GM12864 (cell line): ENCODE measurements at regions not wholly inside any gene's neighbourhood (a gene's known extent, or its start where the extent isn't known, plus 50 kb on each side); places are given as distances from the start of the nearest gene placed in this dataset.
"Not testable (repeated sequence)": the region's sequence is repeated elsewhere in the genome, so short reads cannot be mapped to it uniquely, and the experiment has no call there.

Experiments used
- DNase-seq: peaks from one replicate; pipeline ENCODE4 v3.0.0-alpha.2; 2011; ENCODE audit warnings: low read depth
- H3K4me3 ChIP-seq: 2 replicates; pipeline ENCODE4 v1.5.1; 2011; ENCODE audit warnings: mild to moderate bottlenecking, low read depth, low read length, control low read depth
- CTCF ChIP-seq: IDR thresholded peaks from 2 replicates; pipeline ENCODE4 v1.5.1; 2011; ENCODE audit warnings: low read depth, mild to moderate bottlenecking, moderate library complexity, low read length, control low read depth, inconsistent platforms; ENCODE audit errors: missing control alignments

DNA sequence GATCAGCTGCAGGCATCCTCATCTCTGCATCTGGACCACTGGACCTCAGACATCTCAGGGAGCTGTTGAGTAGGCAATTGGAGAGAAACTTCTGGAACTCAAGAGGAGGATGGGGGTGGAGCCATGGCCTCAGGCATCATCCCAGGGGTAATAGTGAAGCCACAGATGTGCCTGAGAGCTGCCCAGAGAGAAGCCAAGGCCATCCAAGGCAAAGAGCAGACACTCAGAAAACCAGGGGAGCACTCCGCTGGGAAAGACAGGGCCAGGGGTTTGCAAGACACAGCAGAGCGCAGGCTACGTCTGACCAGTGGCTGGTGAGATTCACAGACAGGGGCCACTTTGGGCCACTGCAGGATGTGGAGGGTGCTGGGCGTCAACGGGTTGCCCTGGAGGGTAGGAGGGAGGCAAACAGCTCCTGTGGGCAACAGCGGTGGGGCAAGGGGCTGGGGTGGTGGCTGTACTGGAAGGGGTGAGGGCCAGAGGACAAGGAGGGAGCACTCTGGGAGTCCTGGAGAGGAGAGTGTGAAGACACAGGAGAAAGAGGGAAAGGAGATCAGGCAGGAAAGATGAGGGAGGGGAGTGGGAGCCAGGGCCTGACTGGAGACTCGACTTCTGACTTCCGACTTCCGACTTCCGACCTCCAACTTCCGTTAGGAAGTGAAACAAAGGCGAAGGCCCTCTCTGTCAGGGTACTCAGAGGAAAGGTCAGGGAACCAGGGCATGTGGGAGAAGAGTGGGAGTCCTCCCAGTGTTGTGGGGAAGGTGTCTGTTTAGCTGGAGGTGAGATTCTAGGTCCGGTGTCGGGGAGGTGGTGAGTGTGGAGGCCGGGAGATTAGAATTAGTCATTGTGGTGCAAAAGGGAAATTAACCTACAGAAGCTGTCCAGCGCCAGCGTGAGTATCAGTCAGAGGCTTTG lies 69.7 kb upstream of the ANTXRL start:
- no peak for TF ChIP-seq CTCF
- DNase-seq, result no peak
- H3K4me3 ChIP-seq, result no peak overlapping the region

GRCh38 chr10:46217752-46218453 lies 68.9 kb upstream of the ANTXRL start:
- no peak overlapping the region for H3K4me3 ChIP-seq
- no peak for DNase-seq
- TF ChIP-seq CTCF, result no peak

GRCh38 chr10:46218921-46219320 lies 67.9 kb upstream of the ANTXRL start:
- no peak for TF ChIP-seq CTCF

DNA sequence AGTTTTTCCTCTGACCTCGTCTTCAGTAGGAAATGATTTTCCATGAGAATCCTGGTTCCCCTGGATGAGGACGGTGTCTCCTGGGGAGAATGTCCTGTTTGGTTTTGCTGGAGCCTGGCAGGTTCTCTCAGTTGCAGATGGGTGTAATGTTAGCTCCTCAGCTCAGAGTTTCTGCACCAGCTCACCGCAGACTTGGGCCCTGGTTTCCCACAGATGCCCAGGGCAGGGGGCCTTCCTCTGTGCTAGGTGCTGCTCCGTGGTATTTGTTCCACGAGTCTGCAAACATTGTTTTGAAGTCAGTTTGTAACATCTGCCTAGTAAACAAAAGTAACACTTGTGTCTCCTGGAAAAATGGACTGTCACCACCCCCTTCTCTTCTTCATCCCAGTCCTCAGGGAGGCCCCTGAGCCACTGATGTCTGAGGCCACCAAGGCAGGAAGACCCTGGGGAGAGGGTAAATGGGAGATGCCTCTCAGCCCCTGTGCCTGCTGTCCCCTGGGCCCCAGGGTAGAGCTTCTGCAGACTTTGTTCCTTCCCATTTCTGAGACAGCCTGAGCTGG lies 67.3 kb upstream of the ANTXRL start:
- H3K4me3 ChIP-seq, DNase-seq: not testable (repeated sequence)

More at GRCh38 chr10:46218921-46219320, 67.9 kb upstream of the ANTXRL start:
- no peak for DNase-seq
- no peak overlapping the region for H3K4me3 ChIP-seq

DNA sequence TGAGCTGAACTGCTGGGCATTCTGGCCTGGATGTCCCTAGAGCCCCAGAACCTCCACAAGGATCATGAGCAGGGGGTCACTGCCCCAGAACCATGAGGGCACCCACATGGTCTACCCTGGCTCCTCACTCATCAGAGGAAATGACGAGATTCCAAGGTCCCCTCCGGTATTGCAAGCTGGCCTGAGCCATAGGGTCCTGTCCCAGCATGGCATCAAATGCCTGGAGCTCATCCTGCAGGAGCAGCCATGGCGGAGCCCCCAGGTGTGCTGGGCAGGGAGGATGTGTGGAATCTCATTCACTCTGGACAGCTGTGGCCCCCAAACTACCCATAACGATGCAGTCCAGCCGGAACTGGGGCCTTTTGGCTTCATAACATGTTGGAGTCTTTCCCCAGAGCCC lies 66.6 kb upstream of the ANTXRL start:
- no peak for DNase-seq
- TF ChIP-seq CTCF, result no peak
- H3K4me3 ChIP-seq, result no peak overlapping the region

DNA sequence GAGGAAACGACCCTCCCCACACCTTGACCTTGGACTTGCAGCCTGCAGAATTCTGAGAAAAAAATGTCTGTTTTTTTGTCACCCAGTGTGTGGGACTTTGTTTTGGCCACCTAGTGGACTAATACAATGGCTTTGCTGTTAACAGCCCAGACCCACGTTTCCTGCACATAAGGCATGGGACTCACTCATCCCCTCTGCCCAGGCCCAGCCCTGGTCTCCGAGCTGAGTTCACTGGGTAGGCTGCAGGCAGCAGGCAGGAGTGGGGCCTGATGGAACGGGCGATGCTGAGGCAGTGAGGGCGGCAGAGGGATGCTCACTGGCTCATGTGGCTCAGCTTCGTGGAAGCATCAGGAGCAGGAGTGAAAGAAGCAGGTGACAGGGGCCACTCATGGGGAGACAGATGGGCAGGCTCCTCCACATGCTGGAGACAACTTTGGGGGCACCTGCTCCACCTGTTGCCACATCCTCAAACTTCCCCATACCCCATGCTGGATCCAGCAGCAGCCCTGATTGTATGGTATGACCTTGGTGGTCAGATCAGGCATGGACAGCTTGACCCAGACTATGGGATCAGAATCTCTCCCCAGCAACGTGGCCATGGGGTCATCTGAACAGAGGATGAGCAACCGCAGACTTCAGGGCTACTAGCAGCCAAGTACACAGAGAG lies 65.8 kb upstream of the ANTXRL start:
- no peak for DNase-seq

More for the DNA sequence above, 65.8 kb upstream of the ANTXRL start:
- no peak overlapping the region for H3K4me3 ChIP-seq
- TF ChIP-seq CTCF, result no peak
